Mammary epithelial cell (primary cell): ENCODE measurements at regions not wholly inside any gene's neighbourhood (a gene's known extent, or its start where the extent isn't known, plus 50 kb on each side); places are given as distances from the start of the nearest gene placed in this dataset.

Experiments
- CTCF ChIP-seq, 2 donors: IDR thresholded peaks in 1 of 2; conservative IDR thresholded peaks in 1 of 2; 2 replicates each; pipeline ENCODE4 v1.5.1; 2011 to 2012; ENCODE audit warnings: inconsistent platforms in 2 of 2, low read length in 2 of 2, mild to moderate bottlenecking in 2 of 2, control low read depth in 1 of 2, low read depth in 1 of 2; ENCODE audit not compliant: insufficient read depth in 1 of 2; ENCODE audit errors: extremely low read depth in 1 of 2
- EZH2 ChIP-seq: IDR thresholded peaks from 2 replicates; pipeline ENCODE4 v1.6.1; 2012; ENCODE audit warnings: low read length, inconsistent platforms, borderline replicate concordance

- no peak for TF ChIP-seq CTCF (conservative IDR thresholded peaks at IDR 0.05 in 1 of 2, IDR thresholded peaks at IDR 0.05 in 1 of 2; ENCODE audit: extremely low read depth in 1 of 2, insufficient read depth in 1 of 2, low read depth in 1 of 2, low read length in 2 of 2)
- TF ChIP-seq EZH2, result no peak
These were observed 793.9 kb upstream of the PCDH9 start for GRCh38 chr13:68023838-68024581.
